HEK293T (cell line): ENCODE measurements at regions not wholly inside any gene's neighbourhood (a gene's known extent, or its start where the extent isn't known, plus 50 kb on each side); places are given as distances from the start of the nearest gene placed in this dataset.

Experiments used
- ARNT ChIP-seq: fragments of 450-650 bp; IDR thresholded peaks from 2 replicates; pipeline ENCODE4 v1.6.1; 2017; ENCODE audit warnings: mild to moderate bottlenecking
- BHLHE40 ChIP-seq: fragments of 450-650 bp; IDR thresholded peaks from 2 replicates; pipeline ENCODE4 v1.6.1; 2016; ENCODE audit warnings: mild to moderate bottlenecking, moderate library complexity, borderline replicate concordance
- ELF4 ChIP-seq: fragments of 450-650 bp; IDR thresholded peaks from 2 replicates; pipeline ENCODE4 v1.6.1; 2017; ENCODE audit warnings: antibody characterized with exemption
- FOXM1 ChIP-seq: fragments of 450-650 bp; IDR thresholded peaks from 2 replicates; pipeline ENCODE4 v1.6.1; 2017; ENCODE audit warnings: mild to moderate bottlenecking, borderline replicate concordance
- NFRKB ChIP-seq: fragments of 450-650 bp; IDR thresholded peaks from 2 replicates; pipeline ENCODE4 v1.6.1; 2016; ENCODE audit warnings: mild to moderate bottlenecking, moderate library complexity
- SP1 ChIP-seq: fragments of 450-650 bp; IDR thresholded peaks from 2 replicates; pipeline ENCODE4 v1.6.1; 2017
- SUZ12 ChIP-seq: fragments of 450-650 bp; IDR thresholded peaks from 2 replicates; pipeline ENCODE4 v1.6.1; 2016; ENCODE audit warnings: mild to moderate bottlenecking
- TF ChIP-seq, protein P1 (sequence below): fragments of 450-650 bp; IDR thresholded peaks from 2 replicates; pipeline ENCODE4 v1.6.1; 2016

GRCh38 chr3:163562625-163563024, 1515.7 kb downstream of the SI start:
- TF ChIP-seq SP1 (no peak), FOXM1 (no peak), ARNT (no peak), NFRKB (no peak), BHLHE40 (no peak), ELF4 (no peak), SUZ12 (no peak)
- TF ChIP-seq, protein P1, sequence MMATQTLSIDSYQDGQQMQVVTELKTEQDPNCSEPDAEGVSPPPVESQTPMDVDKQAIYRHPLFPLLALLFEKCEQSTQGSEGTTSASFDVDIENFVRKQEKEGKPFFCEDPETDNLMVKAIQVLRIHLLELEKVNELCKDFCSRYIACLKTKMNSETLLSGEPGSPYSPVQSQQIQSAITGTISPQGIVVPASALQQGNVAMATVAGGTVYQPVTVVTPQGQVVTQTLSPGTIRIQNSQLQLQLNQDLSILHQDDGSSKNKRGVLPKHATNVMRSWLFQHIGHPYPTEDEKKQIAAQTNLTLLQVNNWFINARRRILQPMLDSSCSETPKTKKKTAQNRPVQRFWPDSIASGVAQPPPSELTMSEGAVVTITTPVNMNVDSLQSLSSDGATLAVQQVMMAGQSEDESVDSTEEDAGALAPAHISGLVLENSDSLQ, result no peak
